ENCODE measurements at regions not wholly inside any gene's neighbourhood (a gene's known extent, or its start where the extent isn't known, plus 50 kb on each side); places are given as distances from the start of the nearest gene placed in this dataset.

DNA sequence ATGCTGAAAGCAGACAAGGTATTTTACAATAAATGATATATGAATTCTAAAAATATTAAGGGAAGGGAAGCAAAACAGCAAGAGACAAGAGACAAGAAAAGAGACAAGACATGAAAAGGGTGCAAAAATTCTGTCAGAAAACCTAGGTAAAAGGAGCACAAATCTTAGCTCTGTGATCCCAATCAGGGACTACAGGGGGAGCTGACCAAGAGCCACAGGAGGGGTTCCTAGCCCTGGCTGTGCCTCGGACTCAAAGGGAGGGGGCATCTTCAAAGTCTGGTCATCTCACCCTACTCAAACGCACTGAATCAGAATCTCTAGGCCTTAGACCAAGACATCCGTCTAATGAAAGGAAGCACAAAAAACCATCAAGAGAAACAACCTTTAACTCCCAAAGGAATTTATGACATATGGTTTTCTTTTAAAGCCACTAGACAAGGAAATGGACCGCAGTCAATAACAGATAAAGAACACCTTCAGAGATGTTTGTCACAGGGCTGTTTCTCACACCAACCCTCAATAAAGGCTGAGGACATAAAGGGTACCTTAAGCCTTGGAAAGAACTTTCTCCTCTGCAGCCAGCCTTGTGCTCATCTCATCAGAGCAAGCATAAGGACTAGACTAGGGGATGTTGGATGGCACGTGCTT, 130.4 kb upstream of the CDYL start:
- TF ChIP-seq, protein P1, sequence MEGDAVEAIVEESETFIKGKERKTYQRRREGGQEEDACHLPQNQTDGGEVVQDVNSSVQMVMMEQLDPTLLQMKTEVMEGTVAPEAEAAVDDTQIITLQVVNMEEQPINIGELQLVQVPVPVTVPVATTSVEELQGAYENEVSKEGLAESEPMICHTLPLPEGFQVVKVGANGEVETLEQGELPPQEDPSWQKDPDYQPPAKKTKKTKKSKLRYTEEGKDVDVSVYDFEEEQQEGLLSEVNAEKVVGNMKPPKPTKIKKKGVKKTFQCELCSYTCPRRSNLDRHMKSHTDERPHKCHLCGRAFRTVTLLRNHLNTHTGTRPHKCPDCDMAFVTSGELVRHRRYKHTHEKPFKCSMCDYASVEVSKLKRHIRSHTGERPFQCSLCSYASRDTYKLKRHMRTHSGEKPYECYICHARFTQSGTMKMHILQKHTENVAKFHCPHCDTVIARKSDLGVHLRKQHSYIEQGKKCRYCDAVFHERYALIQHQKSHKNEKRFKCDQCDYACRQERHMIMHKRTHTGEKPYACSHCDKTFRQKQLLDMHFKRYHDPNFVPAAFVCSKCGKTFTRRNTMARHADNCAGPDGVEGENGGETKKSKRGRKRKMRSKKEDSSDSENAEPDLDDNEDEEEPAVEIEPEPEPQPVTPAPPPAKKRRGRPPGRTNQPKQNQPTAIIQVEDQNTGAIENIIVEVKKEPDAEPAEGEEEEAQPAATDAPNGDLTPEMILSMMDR (IDR thresholded peaks at IDR 0.05) = no peak
- no peak for TF ChIP-seq POLR2A (IDR thresholded peaks at IDR 0.05)

Data from adrenal gland (tissue), 5 donors.